ENCODE measurements at regions not wholly inside any gene's neighbourhood (a gene's known extent, or its start where the extent isn't known, plus 50 kb on each side); places are given as distances from the start of the nearest gene placed in this dataset.

- Histone ChIP-seq H3K36me3 (ENCODE audit: low read depth) (no peaks in the 10 kb centered on the region), H3K9me3 (no peaks in the 10 kb centered on the region), H3K4me3 (no peak overlapping the region), H3K4me1 (ENCODE audit: low read depth) (no peaks in the 10 kb centered on the region)
- no peak for ATAC-seq
- intact Hi-C loops (cut with DNase I, micrococcal nuclease), result loop anchor here in 1 of 2 donors (10.0 kb wide), 1 partner anchor 352 kb away; no protein-coding TSS in a partner anchor
- no peak for DNase-seq
- TF ChIP-seq CTCF (IDR thresholded peaks at IDR 0.05), result no peak
Measured at GRCh38 chr1:164433141-164433817, 125.7 kb upstream of the PBX1 start.

GRCh38 chr1:164433818-164434170, 125.2 kb upstream of the PBX1 start:
- no peaks in the 10 kb centered on the region for H3K36me3 ChIP-seq (ENCODE audit: low read depth)
- H3K4me1 ChIP-seq (ENCODE audit: low read depth), result no peaks in the 10 kb centered on the region
- ATAC-seq, result no peak
- TF ChIP-seq CTCF (IDR thresholded peaks at IDR 0.05), result no peak
- no peaks in the 10 kb centered on the region for H3K9me3 ChIP-seq
- no peak overlapping the region for H3K4me3 ChIP-seq
- DNase-seq, result no peak
- intact Hi-C loops (cut with DNase I, micrococcal nuclease), result loop anchor here in 1 of 2 donors (10.0 kb wide), 1 partner anchor 351 kb away; no protein-coding TSS in a partner anchor

GRCh38 chr1:164440232-164440631, 118.8 kb upstream of the PBX1 start:
- peak in 1 of 3 donors; percentile 6 for DNase-seq

GRCh38 chr1:164443166-164443565, 115.8 kb upstream of the PBX1 start:
- no peak for TF ChIP-seq CTCF (IDR thresholded peaks at IDR 0.05)
- DNase-seq, result no peak
- Histone ChIP-seq H3K36me3 (ENCODE audit: low read depth) (no peaks in the 10 kb centered on the region), H3K4me3 (no peak overlapping the region), H3K4me1 (ENCODE audit: low read depth) (no peaks in the 10 kb centered on the region), H3K9me3 (no peaks in the 10 kb centered on the region)
- ATAC-seq, result no peak
- intact Hi-C loops (cut with DNase I, micrococcal nuclease), result no loop called here

More at GRCh38 chr1:164440232-164440631, 118.8 kb upstream of the PBX1 start:
- Histone ChIP-seq H3K4me1 (ENCODE audit: low read depth) (no peaks in the 10 kb centered on the region), H3K36me3 (ENCODE audit: low read depth) (no peaks in the 10 kb centered on the region), H3K4me3 (no peak overlapping the region), H3K9me3 (no peaks in the 10 kb centered on the region)
- intact Hi-C loops (cut with DNase I, micrococcal nuclease), result no loop called here
- TF ChIP-seq CTCF (IDR thresholded peaks at IDR 0.05), result no peak
- peak; percentile 44 for ATAC-seq

GRCh38 chr1:164443836-164444235, 115.1 kb upstream of the PBX1 start:
- Histone ChIP-seq H3K4me1 (ENCODE audit: low read depth) (no peaks in the 10 kb centered on the region), H3K9me3 (no peaks in the 10 kb centered on the region), H3K36me3 (ENCODE audit: low read depth) (no peaks in the 10 kb centered on the region), H3K4me3 (no peak overlapping the region)
- no peak for TF ChIP-seq CTCF (IDR thresholded peaks at IDR 0.05)
- no peak for ATAC-seq
- intact Hi-C loops (cut with DNase I, micrococcal nuclease), result no loop called here
- no peak for DNase-seq
